GM23338 (cell line): ENCODE measurements at regions not wholly inside any gene's neighbourhood (a gene's known extent, or its start where the extent isn't known, plus 50 kb on each side); places are given as distances from the start of the nearest gene placed in this dataset.
"Not testable (repeated sequence)": the region's sequence is repeated elsewhere in the genome, so short reads cannot be mapped to it uniquely, and the experiment has no call there.

Source experiments
- ATAC-seq: fragments of 200-7000 bp; cut with Tn5 transposase; 3 replicates; pipeline ENCODE4 v1.9.1; 2020
- DNase-seq: peaks from one replicate; pipeline ENCODE4 v3.0.0-alpha.2; 2015; ENCODE audit warnings: low spot score
- H2AFZ ChIP-seq: fragments of 200-600 bp; sonication (generic); 2 replicates; pipeline ENCODE4 v1.8.0; 2016; ENCODE audit warnings: antibody characterized with exemption, mild to moderate bottlenecking, moderate library complexity
- H3F3A ChIP-seq: fragments of 200-600 bp; sonication (generic); replicated peaks from 2 replicates; pipeline ENCODE4 v1.8.0; 2017; ENCODE audit warnings: antibody characterized with exemption, mixed run types, low read depth
- H3K27ac ChIP-seq: fragments of 200-600 bp; sonication (generic); 2 replicates; pipeline ENCODE4 v1.6.1; 2016; ENCODE audit warnings: low read depth
- H3K27me3 ChIP-seq: fragments of 200-600 bp; sonication (generic); 2 replicates; pipeline ENCODE4 v1.8.0; 2016; ENCODE audit warnings: mild to moderate bottlenecking, mixed run types, moderate library complexity; ENCODE audit not compliant: insufficient read depth
- H3K36me3 ChIP-seq: fragments of 200-600 bp; sonication (generic); 2 replicates; pipeline ENCODE4 v1.8.0; 2016; ENCODE audit warnings: mild to moderate bottlenecking; ENCODE audit not compliant: insufficient read depth
- H3K4me1 ChIP-seq: fragments of 200-600 bp; sonication (generic); 2 replicates; pipeline ENCODE4 v1.8.0; 2016; ENCODE audit warnings: mild to moderate bottlenecking, moderate library complexity; ENCODE audit not compliant: insufficient read depth
- H3K4me2 ChIP-seq: fragments of 200-600 bp; sonication (generic); 2 replicates; pipeline ENCODE4 v1.7.1; 2017; ENCODE audit warnings: mixed run types
- H3K4me3 ChIP-seq: fragments of 200-600 bp; sonication (generic); 2 replicates; pipeline ENCODE4 v1.6.1; 2016; ENCODE audit warnings: mixed run types
- H3K79me2 ChIP-seq: fragments of 200-600 bp; sonication (generic); replicated peaks from 2 replicates; pipeline ENCODE4 v1.8.0; 2017; ENCODE audit warnings: mild to moderate bottlenecking; ENCODE audit not compliant: insufficient read depth
- H3K9me2 ChIP-seq: fragments of 200-600 bp; sonication (generic); 2 replicates; pipeline ENCODE4 v1.8.0; 2017; ENCODE audit not compliant: insufficient read depth
- H4K20me1 ChIP-seq: fragments of 200-600 bp; sonication (generic); replicated peaks from 2 replicates; pipeline ENCODE4 v1.8.0; 2017; ENCODE audit warnings: mild to moderate bottlenecking; ENCODE audit not compliant: insufficient read depth
- H3K27ac Mint-ChIP-seq: 2 replicates; pipeline ENCODE4 v1.8.0; 2020; ENCODE audit warnings: inconsistent platforms, mild to moderate bottlenecking, moderate library complexity, mixed read lengths
- H3K27me3 Mint-ChIP-seq: 3 replicates; pipeline ENCODE4 v1.8.0; 2022; ENCODE audit warnings: low read depth, mild to moderate bottlenecking, moderate library complexity, mixed read lengths, inconsistent platforms; ENCODE audit not compliant: insufficient read depth, poor library complexity
- H3K36me3 Mint-ChIP-seq: 3 replicates; pipeline ENCODE4 v1.8.0; 2021; ENCODE audit warnings: low read depth, mild to moderate bottlenecking, inconsistent platforms, moderate library complexity, mixed read lengths
- H3K4me1 Mint-ChIP-seq: 3 replicates; pipeline ENCODE4 v1.8.0; 2020; ENCODE audit warnings: mild to moderate bottlenecking, inconsistent platforms, mixed read lengths
- H3K4me3 Mint-ChIP-seq: 3 replicates; pipeline ENCODE4 v1.8.0; 2021; ENCODE audit warnings: moderate library complexity, mild to moderate bottlenecking, inconsistent platforms, mixed read lengths
- H3K9me3 Mint-ChIP-seq: 3 replicates; pipeline ENCODE4 v1.8.0; 2020; ENCODE audit warnings: moderate library complexity, mild to moderate bottlenecking, inconsistent platforms, mixed read lengths
- EZH2 ChIP-seq: fragments of 200-600 bp; sonication (generic); IDR thresholded peaks from one replicate; pipeline ENCODE4 v1.8.0; 2017; ENCODE audit warnings: antibody characterized with exemption, mild to moderate bottlenecking, low read depth; ENCODE audit not compliant: unreplicated experiment
- EZH2phosphoT487 ChIP-seq: fragments of 200-600 bp; sonication (generic); IDR thresholded peaks from one replicate; pipeline ENCODE4 v1.8.1; 2018; ENCODE audit warnings: antibody characterized with exemption; ENCODE audit not compliant: unreplicated experiment
- JUNB ChIP-seq: IDR thresholded peaks from one replicate; pipeline ENCODE4 v1.6.1; 2016; ENCODE audit warnings: antibody characterized with exemption; ENCODE audit not compliant: unreplicated experiment
- ZNF114 ChIP-seq: fragments of 250-450 bp; sonication (Bioruptor Pico); IDR thresholded peaks from 2 replicates; pipeline ENCODE4 v1.5.0; 2020; ENCODE audit warnings: mild to moderate bottlenecking, moderate library complexity
- ZNF331 ChIP-seq: fragments of 250-450 bp; sonication (Bioruptor Pico); IDR thresholded peaks from 2 replicates; pipeline ENCODE4 v1.5.0; 2020; ENCODE audit warnings: low read depth, mild to moderate bottlenecking, moderate library complexity
- ZNF462 ChIP-seq: fragments of 250-450 bp; sonication (Bioruptor Pico); IDR thresholded peaks from 2 replicates; pipeline ENCODE4 v1.5.0; 2020; ENCODE audit warnings: mild to moderate bottlenecking, moderate library complexity

GRCh38 chr10:18906636-18907035 is 142.0 kb upstream of the MALRD1 start (continued):
- TF ChIP-seq ZNF462 (CRISPR knock-in tag) (no peak), ZNF114 (CRISPR knock-in tag) (no peak)

- H3K4me1 ChIP-seq, H3K79me2 ChIP-seq, H3K36me3 ChIP-seq, H3K4me3 Mint-ChIP-seq, H3K27ac Mint-ChIP-seq, H3K9me2 ChIP-seq, H3K36me3 Mint-ChIP-seq, H3F3A ChIP-seq, DNase-seq, H3K4me1 Mint-ChIP-seq, H3K4me2 ChIP-seq, H3K9me3 Mint-ChIP-seq, ATAC-seq, H2AFZ ChIP-seq, H3K27me3 ChIP-seq, H3K4me3 ChIP-seq, H3K27me3 Mint-ChIP-seq, H3K27ac ChIP-seq, H4K20me1 ChIP-seq: not testable (repeated sequence)
Observed at GRCh38 chr10:18917431-18917830, 131.2 kb upstream of the MALRD1 start.

- no peaks in the 10 kb centered on the region for H3K36me3 Mint-ChIP-seq
- Histone ChIP-seq H3K4me2 (no peak overlapping the region), H3K27me3 (no peaks in the 10 kb centered on the region), H2AFZ (no peak overlapping the region), H3K4me1 (no peaks in the 10 kb centered on the region), H3K36me3 (no peaks in the 10 kb centered on the region), H3K4me3 (no peak overlapping the region), H3K9me2 (no peaks in the 10 kb centered on the region), H4K20me1 (no peaks in the 10 kb centered on the region), H3F3A (no peaks in the 10 kb centered on the region), H3K27ac (no peak overlapping the region), H3K79me2 (no peaks in the 10 kb centered on the region)
- TF ChIP-seq ZNF462 (CRISPR knock-in tag) (no peak), ZNF331 (CRISPR knock-in tag) (no peak), JUNB (no peak), EZH2phosphoT487 (no peak), EZH2 (no peak)
- ATAC-seq (no peak), DNase-seq (no peak)
- H3K27me3 Mint-ChIP-seq: peaks cover 2% of the 10 kb centered on the region
- H3K4me1 Mint-ChIP-seq: no peaks in the 10 kb centered on the region
- H3K4me3 Mint-ChIP-seq: no peak overlapping the region
- no peak overlapping the region for H3K27ac Mint-ChIP-seq
- H3K9me3 Mint-ChIP-seq: no peaks in the 10 kb centered on the region
Observed at GRCh38 chr10:18918532-18918931, 130.1 kb upstream of the MALRD1 start.
